ENCODE measurements at regions not wholly inside any gene's neighbourhood (a gene's known extent, or its start where the extent isn't known, plus 50 kb on each side); places are given as distances from the start of the nearest gene placed in this dataset.
"Not testable (repeated sequence)": the region's sequence is repeated elsewhere in the genome, so short reads cannot be mapped to it uniquely, and the experiment has no call there.

DNA sequence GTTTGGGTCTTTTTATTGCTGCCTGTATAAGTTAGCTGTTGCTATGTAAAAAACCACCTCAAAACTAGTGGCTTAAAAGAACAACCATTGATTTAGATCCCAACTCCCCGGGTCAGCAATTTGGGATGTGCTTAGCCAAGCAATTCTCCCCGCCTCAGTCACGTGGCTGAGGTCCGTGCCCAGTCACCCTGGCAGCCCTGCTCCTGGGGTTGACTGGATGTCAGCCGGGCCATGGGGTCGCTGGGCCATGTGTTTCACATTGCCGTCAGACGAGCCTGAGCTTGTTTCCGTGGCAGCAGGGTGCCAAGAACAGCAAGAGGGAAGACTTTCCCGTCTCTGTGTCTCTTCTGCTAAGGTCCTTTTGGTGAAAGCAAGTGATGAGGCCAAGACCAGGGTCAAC is 345.7 kb upstream of the FAT1 start:
- DNase-seq (ENCODE audit: low spot score) = no peak

DNA sequence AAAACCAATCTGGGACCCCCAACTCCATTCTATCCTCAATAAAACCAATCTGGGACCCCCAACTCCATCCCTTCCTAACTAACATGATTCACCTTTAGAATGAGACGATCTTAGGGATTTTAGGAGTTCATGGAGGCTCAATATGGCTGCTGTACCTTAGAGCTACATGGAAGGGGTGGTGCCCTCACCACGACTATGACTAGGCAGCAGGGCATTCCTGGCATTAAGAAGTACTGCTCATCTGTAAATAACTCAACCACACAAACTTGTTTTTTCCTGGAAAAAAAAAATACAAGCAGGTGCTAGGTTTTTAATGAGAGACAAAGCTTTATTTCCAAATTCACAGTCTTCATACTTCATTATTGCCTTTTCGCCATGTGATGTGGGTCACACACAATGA is 346.5 kb upstream of the FAT1 start:
- DNase-seq (ENCODE audit: low spot score) = no peak

DNA sequence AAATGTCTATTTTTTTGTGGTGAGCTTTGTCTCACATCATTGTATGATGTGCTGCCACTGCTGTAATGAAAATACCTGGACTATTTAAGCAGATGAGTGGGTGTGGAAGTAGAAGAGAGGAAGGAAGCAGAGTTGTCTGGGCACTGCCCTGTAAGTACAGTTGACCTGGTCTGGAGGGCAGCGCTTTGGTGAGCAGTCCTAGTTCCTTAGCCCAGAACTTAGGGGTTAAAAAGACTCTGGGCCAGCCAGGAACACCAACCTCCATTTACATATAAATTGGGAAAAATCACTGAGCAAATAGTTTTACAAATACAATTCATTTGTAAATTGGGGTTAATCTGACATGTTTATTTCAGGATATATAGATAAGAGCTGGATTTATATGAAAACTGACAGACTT is 347.1 kb upstream of the FAT1 start:
- no peak for DNase-seq (ENCODE audit: low spot score)

DNA sequence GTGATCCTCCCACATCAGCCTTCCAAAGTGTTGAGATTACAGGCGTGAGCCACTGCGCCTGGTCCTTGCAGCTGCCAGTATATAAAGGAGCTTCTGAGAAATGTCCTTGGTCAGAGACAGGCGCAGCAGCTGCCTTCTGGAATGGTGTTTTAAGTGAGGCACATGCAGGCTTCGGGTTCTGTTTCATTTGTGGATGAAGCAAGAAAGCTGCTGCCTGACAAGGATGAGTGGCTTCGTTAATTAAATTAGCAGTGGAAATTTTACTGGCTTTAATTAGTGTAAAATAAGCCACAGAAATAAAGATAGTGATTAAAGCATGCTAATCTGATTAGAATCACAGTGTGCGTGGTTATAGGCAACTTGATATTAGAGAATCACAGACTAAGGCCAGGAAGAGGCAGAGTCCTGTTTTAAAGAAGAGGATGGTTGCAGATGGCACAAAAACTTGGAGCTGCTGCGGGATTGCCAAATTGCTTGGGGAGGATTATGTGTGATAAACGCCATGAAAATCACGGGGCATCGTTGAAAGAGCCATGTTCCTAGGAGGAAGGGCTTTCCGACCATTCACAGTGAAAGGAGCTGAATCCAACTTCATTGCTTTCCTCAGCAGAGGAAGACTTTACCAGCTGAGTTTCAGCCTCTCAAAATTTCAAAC is 348.4 kb upstream of the FAT1 start:
- no peak for DNase-seq (ENCODE audit: low spot score)

DNA sequence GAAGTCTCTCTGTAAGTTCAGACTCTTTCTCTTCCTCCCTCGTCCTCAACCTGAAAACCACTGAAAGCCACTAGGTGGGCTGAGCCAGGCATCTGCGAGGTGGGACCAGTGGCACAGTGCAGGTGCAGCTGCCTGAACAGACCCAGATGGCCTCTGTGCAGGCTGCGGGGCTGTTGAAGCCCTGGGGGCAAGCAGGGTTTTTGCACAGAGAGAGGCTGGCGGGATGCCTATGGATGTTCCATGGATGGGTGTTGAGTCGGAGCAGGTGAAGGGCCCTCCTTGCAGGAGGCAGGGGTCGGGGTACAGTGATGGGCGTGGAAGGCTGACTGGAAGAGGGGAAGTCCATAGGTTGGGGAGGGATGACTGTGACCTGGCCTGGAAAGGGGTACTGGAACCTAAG is 350.2 kb upstream of the FAT1 start:
- no peak for DNase-seq (ENCODE audit: low spot score)

DNA sequence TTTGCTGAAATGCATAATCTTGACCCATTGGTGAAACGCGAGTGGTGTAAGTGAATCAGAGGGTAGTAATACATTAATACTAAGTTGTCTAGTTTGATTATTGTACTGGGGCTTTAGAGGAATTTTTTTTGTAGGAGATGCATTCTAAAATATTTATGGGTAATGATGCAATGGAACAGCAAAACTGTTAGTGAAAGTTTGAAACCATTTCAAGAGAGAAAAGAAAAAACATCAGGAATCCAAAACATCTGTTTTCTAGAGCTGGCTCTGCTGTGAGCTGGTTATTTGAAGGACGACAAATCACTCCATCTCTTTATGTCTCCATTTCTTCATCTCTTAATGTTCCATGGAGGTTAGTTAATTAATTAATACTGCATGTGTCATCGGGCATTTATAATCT is 351.9 kb upstream of the FAT1 start:
- DNase-seq (ENCODE audit: low spot score) = no peak

DNA sequence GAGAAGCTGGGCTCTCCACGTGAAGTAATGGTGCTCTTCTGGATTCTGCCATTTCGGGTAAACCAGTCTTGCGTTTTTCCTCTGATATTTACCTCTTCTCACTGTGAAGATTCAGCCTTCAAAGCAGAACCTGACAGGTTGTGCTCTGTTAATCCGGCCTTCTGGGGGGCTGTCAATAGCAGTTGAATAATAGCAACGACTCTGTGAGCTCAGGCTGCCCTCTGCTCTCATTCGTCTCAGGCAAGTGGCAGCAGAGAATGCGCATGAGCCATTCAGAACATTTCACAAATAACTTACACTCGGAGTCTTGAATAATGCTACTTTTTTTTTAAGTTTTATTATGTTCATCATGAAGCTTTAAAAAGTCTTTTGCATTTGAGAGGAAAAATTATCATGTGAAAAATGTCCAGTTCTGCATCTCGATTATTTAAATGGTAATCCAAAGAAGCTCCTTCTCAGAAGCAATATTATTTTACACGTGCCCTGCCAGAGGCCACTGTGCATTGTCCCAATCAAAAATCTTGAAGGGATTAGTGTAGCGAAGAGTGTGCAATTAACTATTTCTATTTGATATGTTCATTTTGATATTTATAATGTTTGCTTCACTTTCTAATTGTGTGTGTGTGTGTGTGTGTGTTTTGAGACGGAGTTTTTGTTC is 354.2 kb upstream of the FAT1 start:
- DNase-seq (ENCODE audit: low spot score) = no peak

DNA sequence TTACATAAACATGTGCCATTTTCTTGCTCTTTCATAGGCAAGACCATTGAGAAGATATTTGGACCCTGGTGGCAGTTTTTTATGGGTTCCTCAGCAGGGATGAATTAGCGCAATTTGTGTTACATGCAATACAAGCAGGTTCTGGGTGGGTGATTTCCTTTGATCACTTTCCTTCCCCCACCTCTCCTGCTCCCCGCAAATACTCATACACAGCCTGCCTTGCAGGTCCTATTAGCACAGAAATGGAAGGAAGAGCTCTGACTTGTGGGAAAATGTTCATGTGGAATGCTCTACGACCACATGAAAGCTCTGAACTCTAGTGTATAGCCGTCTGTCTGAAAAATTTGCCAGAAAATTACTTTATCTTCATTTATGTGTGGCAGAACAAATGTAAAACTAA is 361.0 kb upstream of the FAT1 start:
- DNase-seq (ENCODE audit: low spot score) = no peak

DNA sequence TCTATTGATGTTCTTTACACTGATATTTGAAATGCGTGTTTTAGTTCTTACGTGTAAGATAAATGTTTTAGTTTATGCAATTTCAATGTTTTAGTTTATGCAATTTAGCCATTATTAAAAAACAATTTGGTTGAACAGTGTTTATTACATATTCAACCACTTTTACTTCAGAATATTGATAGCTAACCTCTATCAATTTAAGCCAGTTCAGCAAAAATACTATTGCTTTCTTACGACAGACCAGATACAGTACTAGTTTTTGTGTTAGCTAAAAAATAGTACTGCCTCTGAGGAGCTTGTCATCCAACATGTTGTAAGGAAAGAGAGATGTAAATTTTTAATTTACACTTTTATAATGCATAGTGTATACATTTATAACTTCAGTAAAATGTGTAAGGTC is 361.7 kb upstream of the FAT1 start:
- no peak for DNase-seq (ENCODE audit: low spot score)

DNA sequence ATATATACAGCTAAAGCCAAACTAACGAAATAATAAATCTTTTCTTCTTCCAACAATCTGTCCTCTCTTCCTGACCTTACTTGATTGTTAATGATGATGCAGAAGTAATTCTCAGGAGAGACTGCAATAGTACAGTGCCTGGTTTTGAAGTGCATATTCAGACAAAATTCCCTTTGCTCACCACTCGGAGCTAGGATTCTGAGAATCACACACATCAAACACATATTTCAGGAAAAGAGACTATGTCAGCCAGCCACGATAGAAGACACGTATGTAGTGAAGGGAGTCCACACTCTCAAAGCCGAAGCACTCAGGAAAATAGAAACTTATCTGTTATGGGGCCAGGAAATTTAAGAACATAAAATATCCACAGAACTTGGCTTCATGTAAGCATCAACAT is 362.5 kb upstream of the FAT1 start:
- no peak for DNase-seq (ENCODE audit: low spot score)

DNA sequence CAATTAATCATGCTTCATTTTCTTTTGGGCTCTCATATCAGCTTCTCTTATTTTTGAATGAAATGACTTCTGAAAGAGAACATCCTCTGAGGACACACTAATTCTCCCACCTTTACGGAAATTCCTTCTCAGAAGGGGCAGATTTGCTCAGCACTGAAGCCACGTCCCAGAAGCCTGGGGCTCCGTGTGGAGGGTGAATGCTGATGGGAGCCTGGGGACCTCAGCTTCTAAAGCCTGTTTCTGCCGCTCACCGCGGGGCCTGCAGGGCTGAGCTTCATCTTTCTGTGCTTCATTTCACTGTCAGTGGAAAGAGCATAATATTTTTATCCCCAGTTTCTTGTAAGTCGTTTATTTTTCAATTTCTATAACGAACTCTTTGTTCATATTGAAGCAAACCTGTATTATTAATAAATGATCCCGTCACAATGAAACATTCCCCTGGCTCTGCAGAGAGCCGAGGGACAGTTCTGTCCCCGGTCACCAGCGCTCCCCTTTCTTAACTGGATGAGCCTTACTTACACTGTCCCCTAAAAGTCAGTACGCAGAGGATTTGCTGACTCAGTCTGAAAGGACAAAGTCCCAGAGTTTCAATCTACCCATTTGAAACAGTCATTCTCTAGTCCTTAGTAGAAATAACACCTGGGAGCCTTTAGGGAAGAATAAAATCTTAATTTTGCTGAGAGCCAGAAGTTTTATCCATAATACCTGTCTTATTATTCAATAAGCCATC is 364.6 kb upstream of the FAT1 start:
- DNase-seq (ENCODE audit: low spot score) = no peak

DNA sequence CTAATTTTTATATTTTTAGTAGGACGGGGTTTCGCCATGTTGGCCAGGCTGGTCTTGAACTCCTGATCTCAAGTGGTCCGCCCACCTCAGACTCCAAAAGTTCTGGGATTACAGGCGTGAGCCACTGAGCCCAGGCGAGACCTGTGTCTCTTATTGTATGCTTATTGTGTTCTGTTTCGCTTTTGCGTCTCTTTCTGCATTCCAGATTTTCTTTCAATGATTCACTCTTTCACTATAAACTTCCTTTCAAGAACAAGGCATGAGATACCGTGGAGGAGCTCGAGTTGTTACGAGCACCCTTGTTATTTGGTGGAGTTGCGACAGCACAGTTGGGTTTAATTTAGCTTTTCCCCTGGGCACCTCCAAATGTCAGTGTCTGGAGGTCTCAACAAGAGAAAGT is 366.7 kb upstream of the FAT1 start:
- DNase-seq (ENCODE audit: low spot score) = no peak

DNA sequence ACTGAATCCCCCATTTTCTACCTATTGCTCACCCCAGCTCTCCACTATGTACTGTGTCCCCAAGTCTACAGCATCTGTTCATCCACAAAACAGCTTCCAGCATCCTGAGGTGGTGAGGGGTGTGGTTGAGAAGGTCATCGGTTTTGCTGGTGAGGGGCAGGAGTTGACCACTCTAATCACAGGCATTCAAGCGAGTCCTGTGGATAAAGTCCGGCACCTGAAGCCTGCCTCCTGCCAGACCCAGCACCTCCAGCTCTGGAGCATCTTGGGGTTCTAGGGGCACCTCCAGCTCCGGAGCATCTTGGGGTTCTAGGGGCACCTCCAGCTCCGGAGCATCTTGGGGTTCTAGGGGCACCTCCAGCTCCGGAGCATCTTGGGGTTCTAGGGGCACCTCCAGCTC is 367.2 kb upstream of the FAT1 start:
- DNase-seq (ENCODE audit: low spot score) = not testable (repeated sequence)

DNA sequence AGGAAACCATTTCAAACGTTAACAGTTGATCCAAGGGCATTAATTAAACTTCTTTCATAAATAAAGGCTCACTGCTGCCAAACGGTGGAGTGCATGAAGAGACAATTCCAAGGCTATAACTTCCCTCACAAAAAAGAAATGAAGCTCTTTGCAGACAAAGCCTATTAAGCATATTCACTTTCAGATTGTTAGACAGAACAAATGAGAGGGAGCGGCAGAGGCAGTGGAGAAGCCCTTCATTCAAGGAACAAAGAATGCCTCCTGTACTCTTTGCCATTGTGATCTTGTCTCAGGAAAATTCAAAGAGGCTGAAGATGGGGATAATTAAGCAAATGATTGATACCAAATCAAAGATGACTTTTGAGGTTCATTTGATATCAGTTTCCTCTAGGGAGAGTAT is 370.5 kb upstream of the FAT1 start:
- no peak for DNase-seq (ENCODE audit: low spot score)

DNA sequence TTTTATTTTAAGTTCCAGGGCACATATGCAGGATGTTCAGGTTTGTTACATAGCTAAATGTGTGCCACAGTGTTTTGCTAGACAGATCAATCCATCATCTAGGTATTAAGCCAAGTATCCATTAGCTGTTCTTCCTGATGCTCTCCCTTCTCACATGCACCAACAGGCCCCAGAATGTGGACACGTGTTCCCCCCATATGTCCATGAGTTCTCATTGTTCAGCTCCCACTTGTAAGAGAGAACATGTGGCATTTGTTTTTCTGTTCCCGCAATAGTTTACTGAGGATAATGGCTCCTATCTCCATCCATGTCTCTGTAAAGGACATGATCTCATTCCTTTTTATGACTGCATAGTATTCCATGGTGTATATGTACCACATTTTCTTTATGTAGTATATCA is 374.8 kb upstream of the FAT1 start:
- DNase-seq (ENCODE audit: low spot score) = no peak

DNA sequence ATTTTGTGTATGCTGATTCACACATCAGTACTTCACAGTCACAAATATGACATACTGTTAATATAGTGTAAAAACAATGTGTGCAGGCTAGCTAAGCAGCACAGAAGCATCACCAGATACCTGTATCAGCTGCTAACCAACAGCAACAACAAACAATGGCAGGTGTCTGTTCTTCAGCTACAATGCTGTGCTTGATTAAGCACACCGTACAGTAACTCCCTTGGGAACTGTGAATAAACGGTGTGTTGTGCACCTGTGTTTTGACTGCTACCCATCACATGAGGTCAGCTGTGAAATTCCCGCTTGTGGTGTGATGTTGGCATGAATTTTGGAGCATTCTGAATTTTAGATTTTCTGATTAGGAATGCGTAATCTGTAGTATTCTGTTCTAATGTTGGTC is 379.7 kb upstream of the FAT1 start:
- no peak for DNase-seq (ENCODE audit: low spot score)

DNA sequence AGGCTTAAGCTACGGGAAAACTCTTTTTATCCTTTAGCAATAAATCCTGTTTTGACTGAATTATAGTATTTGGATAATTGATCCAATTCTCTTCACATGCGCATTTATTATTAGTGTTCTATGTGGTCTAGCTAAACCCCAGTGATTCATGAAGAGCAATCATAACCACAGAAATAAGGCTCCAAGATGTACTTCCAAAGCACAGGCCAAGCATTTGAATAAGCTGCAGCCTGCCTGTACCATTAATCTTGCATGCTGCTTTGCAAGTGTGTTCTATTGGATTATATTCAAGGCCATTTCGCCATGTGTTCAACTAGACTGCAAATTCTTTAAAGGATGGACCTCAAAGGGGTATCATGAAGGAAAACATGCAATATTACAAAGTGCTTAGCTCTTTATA is 385.2 kb upstream of the FAT1 start:
- no peak for DNase-seq (ENCODE audit: low spot score)

DNA sequence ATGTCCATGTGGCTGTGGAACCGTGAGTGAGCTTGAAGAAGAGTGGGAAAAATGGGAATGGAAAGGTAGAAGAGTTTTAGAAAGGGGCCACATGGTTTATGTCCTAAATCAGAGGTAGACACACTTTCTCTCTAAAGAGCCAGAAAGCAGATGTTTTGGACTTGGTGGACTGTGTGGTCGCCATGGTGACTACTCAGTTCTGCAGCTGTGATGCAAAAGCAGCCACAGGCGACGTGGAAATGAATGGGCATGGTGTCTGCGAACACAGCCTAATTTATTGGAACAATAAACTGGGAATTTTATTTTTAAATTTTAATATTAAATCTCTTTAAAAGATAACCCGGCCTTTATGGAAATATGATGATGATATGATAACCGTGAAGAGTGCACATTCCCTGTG is 386.0 kb upstream of the FAT1 start:
- no peak for DNase-seq (ENCODE audit: low spot score)

DNA sequence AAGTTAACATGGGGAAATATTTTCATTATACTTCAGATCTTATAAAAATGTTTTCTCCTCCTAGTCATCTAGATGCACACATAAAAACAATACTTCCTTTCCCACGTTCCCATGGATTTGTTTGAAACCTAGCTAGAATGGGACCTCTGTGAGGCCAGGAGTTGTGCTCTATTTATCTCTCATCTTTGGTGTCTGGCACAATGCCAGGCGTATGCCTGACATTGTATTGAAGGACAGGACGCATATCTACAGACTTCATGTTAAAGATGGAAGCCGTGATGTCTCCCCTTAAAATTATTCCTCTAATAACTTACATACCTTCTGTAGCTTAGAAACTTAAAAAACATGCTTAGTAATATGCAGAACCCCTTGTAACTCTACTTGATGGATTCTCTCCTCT is 394.5 kb upstream of the FAT1 start:
- DNase-seq (ENCODE audit: low spot score) = no peak

DNA sequence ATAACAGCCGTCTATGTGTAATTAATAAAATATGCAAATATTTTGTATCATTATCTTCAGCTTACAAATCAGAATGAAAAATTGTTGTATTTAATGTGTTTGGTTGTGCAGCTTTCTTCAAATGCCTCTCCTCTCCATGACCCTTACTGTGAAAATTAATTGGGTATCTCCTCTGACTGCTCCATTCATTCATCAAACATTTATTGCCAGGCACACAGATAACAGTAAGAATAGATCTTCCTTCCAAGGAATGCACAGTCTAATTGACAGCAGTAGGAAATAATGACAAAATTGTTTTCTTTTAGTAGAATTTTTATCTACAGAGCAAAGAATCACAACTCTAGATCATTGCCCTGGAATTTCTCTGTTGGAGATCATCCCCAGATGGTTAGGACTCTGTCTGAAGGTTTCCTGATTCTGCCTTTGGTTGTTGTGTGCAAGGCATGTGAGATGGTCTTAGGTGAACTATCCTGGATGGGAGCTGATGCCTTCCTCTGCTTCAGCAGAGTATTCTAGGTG is 395.0 kb upstream of the FAT1 start:
- DNase-seq (ENCODE audit: low spot score) = no peak

DNA sequence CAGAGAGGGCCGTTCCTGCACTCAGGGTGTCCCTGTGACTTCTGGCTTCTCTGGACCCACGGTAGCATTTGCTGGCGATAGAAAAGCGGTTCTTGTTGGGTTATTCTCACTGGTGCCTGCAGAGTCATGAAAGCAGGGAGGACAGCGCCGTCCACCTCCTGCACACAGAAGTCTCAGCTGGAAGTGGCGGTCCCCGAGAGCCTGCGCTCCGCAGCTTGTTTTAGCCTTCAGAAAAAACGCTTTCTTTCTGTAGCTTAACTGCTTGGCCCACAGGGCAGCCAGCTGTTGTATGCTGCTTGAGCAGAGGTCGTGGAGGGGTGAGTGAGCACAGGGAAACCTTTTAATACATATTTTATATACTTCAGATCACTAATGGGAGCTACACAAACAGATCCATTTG is 400.7 kb upstream of the FAT1 start:
- no peak for DNase-seq (ENCODE audit: low spot score)

DNA sequence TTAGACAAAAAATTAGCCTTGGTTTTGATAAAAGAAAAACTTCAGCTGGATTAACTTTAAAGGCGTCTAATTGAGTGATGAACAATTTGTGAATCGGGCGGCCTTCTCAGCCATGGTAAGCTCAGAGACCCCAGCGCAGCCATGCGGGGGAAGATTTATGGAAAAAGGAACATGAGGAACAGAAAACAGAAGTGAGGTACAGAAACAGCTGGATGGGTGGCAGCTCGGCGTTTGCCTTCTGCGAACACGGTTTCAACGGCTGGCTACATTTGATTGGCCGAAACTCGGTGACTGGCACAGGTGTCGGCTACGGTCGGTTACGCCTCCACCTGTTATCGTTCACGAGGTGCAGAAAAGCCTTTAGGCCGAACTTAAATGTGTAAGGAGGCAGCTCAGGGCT is 401.4 kb upstream of the FAT1 start:
- no peak for DNase-seq (ENCODE audit: low spot score)

DNA sequence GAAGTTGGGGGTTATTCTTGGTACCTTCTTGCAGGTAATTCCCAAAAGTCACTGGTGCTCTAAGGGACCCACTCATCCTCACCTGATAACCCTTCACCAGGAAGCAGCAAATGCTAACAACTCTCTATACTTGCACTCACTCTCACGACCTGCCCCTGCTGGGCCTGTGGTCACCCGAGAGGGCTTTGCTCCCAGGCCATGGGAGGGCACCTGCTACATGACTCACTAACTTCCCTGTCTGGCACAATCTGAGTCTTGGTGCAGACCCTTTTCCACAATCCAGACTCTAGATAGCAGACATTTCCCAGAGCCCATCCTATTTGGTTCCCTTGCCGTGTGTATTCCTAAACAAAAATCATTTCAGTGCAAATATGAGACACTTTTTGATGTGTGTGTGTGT is 403.8 kb upstream of the FAT1 start:
- no peak for DNase-seq (ENCODE audit: low spot score)

DNA sequence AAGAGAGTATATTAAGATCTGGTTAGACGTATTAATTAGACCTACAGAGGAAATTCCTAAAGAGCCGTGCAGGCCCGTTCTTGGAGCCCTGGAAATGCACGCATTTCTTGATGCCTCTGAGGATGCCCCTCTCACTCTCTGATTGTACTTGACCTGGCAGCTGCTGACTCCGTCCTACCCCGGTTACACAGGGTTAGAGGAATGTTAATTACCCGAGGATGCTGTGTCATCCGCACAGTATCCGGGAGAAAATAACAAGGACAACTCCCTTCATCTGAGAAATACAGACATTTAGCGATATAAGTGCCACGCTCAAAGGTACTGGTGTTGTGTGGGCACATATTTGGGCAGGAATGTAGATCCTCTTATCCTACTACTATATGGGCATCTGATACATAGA is 404.6 kb upstream of the FAT1 start:
- DNase-seq (ENCODE audit: low spot score) = no peak

Data from germinal center (tissue), 1 donor.